ENCODE measurements at regions not wholly inside any gene's neighbourhood (a gene's known extent, or its start where the extent isn't known, plus 50 kb on each side); places are given as distances from the start of the nearest gene placed in this dataset.
"Not testable (repeated sequence)": the region's sequence is repeated elsewhere in the genome, so short reads cannot be mapped to it uniquely, and the experiment has no call there.

- POLR2A ChIA-PET (ENCODE audit: low non-redundant PET), result no interaction called here
- DNase-seq (ENCODE audit: low spot score), result no peak
- TF ChIP-seq CTCF (conservative IDR thresholded peaks at IDR 0.05; ENCODE audit: low read depth), result no peak
- CTCF ChIA-PET, result no interaction called here
- no peak overlapping the region for H3K27ac ChIP-seq
Observed at GRCh38 chr11:96567176-96567575, 177.4 kb downstream of the JRKL start.

GRCh38 chr11:96567667-96568066 is 177.9 kb downstream of the JRKL start:
- H3K27ac ChIP-seq, result no peak overlapping the region
- no peak for DNase-seq (ENCODE audit: low spot score)
- no peak for TF ChIP-seq CTCF (conservative IDR thresholded peaks at IDR 0.05; ENCODE audit: low read depth)
- POLR2A ChIA-PET (ENCODE audit: low non-redundant PET), result no interaction called here
- CTCF ChIA-PET, result no interaction called here

- no peak for TF ChIP-seq CTCF (conservative IDR thresholded peaks at IDR 0.05; ENCODE audit: low read depth)
- CTCF ChIA-PET, result no interaction called here
- DNase-seq (ENCODE audit: low spot score), result no peak
- POLR2A ChIA-PET (ENCODE audit: low non-redundant PET), result no interaction called here
- no peak overlapping the region for H3K27ac ChIP-seq
Observed at GRCh38 chr11:96576383-96576782, 186.6 kb downstream of the JRKL start.

- CTCF ChIA-PET, result no interaction called here
- DNase-seq (ENCODE audit: low spot score), result no peak
- POLR2A ChIA-PET (ENCODE audit: low non-redundant PET), result no interaction called here
- no peak overlapping the region for H3K27ac ChIP-seq
- TF ChIP-seq CTCF (conservative IDR thresholded peaks at IDR 0.05; ENCODE audit: low read depth), result no peak
Observed at GRCh38 chr11:96578379-96578778, 188.6 kb downstream of the JRKL start.

GRCh38 chr11:96579656-96580055 is 189.8 kb downstream of the JRKL start:
- CTCF ChIA-PET, result no interaction called here
- H3K27ac ChIP-seq, result no peak overlapping the region
- DNase-seq (ENCODE audit: low spot score), result no peak
- POLR2A ChIA-PET (ENCODE audit: low non-redundant PET), result no interaction called here
- TF ChIP-seq CTCF (conservative IDR thresholded peaks at IDR 0.05; ENCODE audit: low read depth), result no peak

- ChIA-PET CTCF (no interaction called here), POLR2A (ENCODE audit: low non-redundant PET) (no interaction called here)
- TF ChIP-seq CTCF (conservative IDR thresholded peaks at IDR 0.05; ENCODE audit: low read depth), result no peak
- no peak overlapping the region for H3K27ac ChIP-seq
- no peak for DNase-seq (ENCODE audit: low spot score)
Observed at GRCh38 chr11:96580476-96581040, 190.7 kb downstream of the JRKL start.

- POLR2A ChIA-PET (ENCODE audit: low non-redundant PET); H3K27ac ChIP-seq; CTCF ChIA-PET; DNase-seq (ENCODE audit: low spot score): not testable (repeated sequence)
Observed at GRCh38 chr11:96585944-96586880, 196.4 kb downstream of the JRKL start.

- POLR2A ChIA-PET (ENCODE audit: low non-redundant PET); CTCF ChIA-PET; H3K27ac ChIP-seq; DNase-seq (ENCODE audit: low spot score): not testable (repeated sequence)
Observed at GRCh38 chr11:96588793-96589192, 199.0 kb downstream of the JRKL start.

Measured in RWPE1 (cell line).